ENCODE measurements at regions not wholly inside any gene's neighbourhood (a gene's known extent, or its start where the extent isn't known, plus 50 kb on each side); places are given as distances from the start of the nearest gene placed in this dataset.

- no peaks in the 10 kb centered on the region for H3K4me1 ChIP-seq
- no peak for DNase-seq
- no peaks in the 10 kb centered on the region for H3K27me3 ChIP-seq
- H3K4me3 ChIP-seq, result no peak overlapping the region
- intact Hi-C loops (cut with DNase I), result no loop called here
- WGBS (ENCODE audit: insufficient coverage, low coverage, low lambda C conversion rate, missing lambda C conversion rate), result 65% methylated on average over 3 of the region's 3 CpGs
- TF ChIP-seq CTCF (IDR thresholded peaks at IDR 0.05) (no peak), POLR2A (IDR thresholded peaks at IDR 0.05) (no peak)
- no peak for ATAC-seq
- H3K36me3 ChIP-seq, result no peaks in the 10 kb centered on the region
- no peaks in the 10 kb centered on the region for H3K9me3 ChIP-seq
- no peak overlapping the region for H3K27ac ChIP-seq
These were observed 331.5 kb upstream of the EMCN start for GRCh38 chr4:100849319-100849718.

- Histone ChIP-seq H3K4me3 (no peak overlapping the region), H3K4me1 (no peaks in the 10 kb centered on the region), H3K27ac (no peak overlapping the region), H3K9me3 (no peaks in the 10 kb centered on the region), H3K36me3 (no peaks in the 10 kb centered on the region), H3K27me3 (no peaks in the 10 kb centered on the region)
- intact Hi-C loops (cut with DNase I), result no loop called here
- ATAC-seq, result peak in 1 of 4 donors; percentile 38
- no peak for DNase-seq
- WGBS (ENCODE audit: insufficient coverage, low coverage, low lambda C conversion rate, missing lambda C conversion rate), result 83% methylated on average over 1 of the region's 2 CpGs
- TF ChIP-seq POLR2A (IDR thresholded peaks at IDR 0.05), result no peak
- TF ChIP-seq CTCF (IDR thresholded peaks at IDR 0.05), result peak in 1 of 4 donors; percentile 19
These were observed 331.0 kb upstream of the EMCN start for GRCh38 chr4:100848841-100849240.

GRCh38 chr4:100843910-100844309 lies 326.1 kb upstream of the EMCN start:
- Histone ChIP-seq H3K4me3 (no peak overlapping the region), H3K36me3 (no peaks in the 10 kb centered on the region), H3K4me1 (peaks cover 0 to 15% (median 3%) of the 10 kb centered on the region in 4 donors), H3K27me3 (no peaks in the 10 kb centered on the region), H3K9me3 (no peaks in the 10 kb centered on the region), H3K27ac (no peak overlapping the region)
- intact Hi-C loops (cut with DNase I), result no loop called here
- ATAC-seq (no peak), DNase-seq (no peak)
- no peak for TF ChIP-seq POLR2A (IDR thresholded peaks at IDR 0.05)
- TF ChIP-seq CTCF (IDR thresholded peaks at IDR 0.05), result no peak

- H3K4me1 ChIP-seq, result peaks cover 0 to 15% (median 3%) of the 10 kb centered on the region in 4 donors
- DNase-seq (no peak), ATAC-seq (peak in 3 of 4 donors; percentile 33 to 53 (median 36))
- TF ChIP-seq CTCF (IDR thresholded peaks at IDR 0.05), result no peak
- TF ChIP-seq POLR2A (IDR thresholded peaks at IDR 0.05), result no peak
- H3K4me3 ChIP-seq, result no peak overlapping the region
- no peaks in the 10 kb centered on the region for H3K9me3 ChIP-seq
- intact Hi-C loops (cut with DNase I), result no loop called here
- H3K36me3 ChIP-seq, result no peaks in the 10 kb centered on the region
- no peak overlapping the region for H3K27ac ChIP-seq
- H3K27me3 ChIP-seq, result no peaks in the 10 kb centered on the region
- WGBS (ENCODE audit: insufficient coverage, low coverage, low lambda C conversion rate, missing lambda C conversion rate), result 86% methylated on average over 1 of the region's 1 CpG
These were observed 325.0 kb upstream of the EMCN start for GRCh38 chr4:100842856-100843255.

GRCh38 chr4:100841911-100842310 lies 324.1 kb upstream of the EMCN start:
- ATAC-seq, result no peak
- intact Hi-C loops (cut with DNase I), result no loop called here
- TF ChIP-seq CTCF (IDR thresholded peaks at IDR 0.05) (no peak), POLR2A (IDR thresholded peaks at IDR 0.05) (no peak)

More at GRCh38 chr4:100841911-100842310, 324.1 kb upstream of the EMCN start:
- WGBS (ENCODE audit: insufficient coverage, low coverage, low lambda C conversion rate, missing lambda C conversion rate), result 92% methylated on average over 2 of the region's 2 CpGs
- Histone ChIP-seq H3K4me1 (peaks cover 0 to 15% (median 3%) of the 10 kb centered on the region in 4 donors), H3K36me3 (no peaks in the 10 kb centered on the region), H3K27ac (no peak overlapping the region), H3K27me3 (no peaks in the 10 kb centered on the region), H3K4me3 (no peak overlapping the region), H3K9me3 (no peaks in the 10 kb centered on the region)
- no peak for DNase-seq

Measured in right lobe of liver (tissue), 6 donors.